Loucy (cell line): ENCODE measurements at regions not wholly inside any gene's neighbourhood (a gene's known extent, or its start where the extent isn't known, plus 50 kb on each side); places are given as distances from the start of the nearest gene placed in this dataset.

Experiments
- EZH2phosphoT487 ChIP-seq: fragments of 200-600 bp; IDR thresholded peaks from 2 replicates; pipeline ENCODE4 v1.6.1; 2018; ENCODE audit warnings: antibody characterized with exemption, mild to moderate bottlenecking, moderate library complexity, borderline replicate concordance
- TF ChIP-seq, protein P1 (sequence below): fragments of 200-600 bp; sonication (generic); conservative IDR thresholded peaks from 2 replicates; pipeline ENCODE4 v1.5.1; 2014; ENCODE audit warnings: mild to moderate bottlenecking, antibody characterized with exemption, low read length

DNA sequence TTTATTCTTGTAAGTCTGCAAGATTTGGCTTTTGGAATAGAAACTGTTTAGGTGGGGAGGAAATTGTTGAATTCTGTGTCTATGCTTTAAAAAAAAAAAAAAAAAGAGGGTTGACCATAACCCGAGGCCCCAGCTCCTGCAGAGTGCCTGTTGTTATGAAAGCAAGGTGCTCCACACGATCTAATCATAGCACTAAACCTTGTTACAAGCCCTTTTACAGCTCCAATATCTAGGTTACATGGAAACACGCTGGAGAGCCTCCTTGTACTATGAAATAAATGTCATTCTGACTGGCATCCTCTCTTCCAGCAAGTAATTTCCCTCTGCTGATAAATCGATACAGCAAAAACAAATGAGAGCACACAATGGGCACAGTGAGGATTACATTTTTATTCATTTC, 303.1 kb upstream of the SOX5 start:
- TF ChIP-seq, protein P1, sequence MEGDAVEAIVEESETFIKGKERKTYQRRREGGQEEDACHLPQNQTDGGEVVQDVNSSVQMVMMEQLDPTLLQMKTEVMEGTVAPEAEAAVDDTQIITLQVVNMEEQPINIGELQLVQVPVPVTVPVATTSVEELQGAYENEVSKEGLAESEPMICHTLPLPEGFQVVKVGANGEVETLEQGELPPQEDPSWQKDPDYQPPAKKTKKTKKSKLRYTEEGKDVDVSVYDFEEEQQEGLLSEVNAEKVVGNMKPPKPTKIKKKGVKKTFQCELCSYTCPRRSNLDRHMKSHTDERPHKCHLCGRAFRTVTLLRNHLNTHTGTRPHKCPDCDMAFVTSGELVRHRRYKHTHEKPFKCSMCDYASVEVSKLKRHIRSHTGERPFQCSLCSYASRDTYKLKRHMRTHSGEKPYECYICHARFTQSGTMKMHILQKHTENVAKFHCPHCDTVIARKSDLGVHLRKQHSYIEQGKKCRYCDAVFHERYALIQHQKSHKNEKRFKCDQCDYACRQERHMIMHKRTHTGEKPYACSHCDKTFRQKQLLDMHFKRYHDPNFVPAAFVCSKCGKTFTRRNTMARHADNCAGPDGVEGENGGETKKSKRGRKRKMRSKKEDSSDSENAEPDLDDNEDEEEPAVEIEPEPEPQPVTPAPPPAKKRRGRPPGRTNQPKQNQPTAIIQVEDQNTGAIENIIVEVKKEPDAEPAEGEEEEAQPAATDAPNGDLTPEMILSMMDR: no peak
- TF ChIP-seq EZH2phosphoT487: no peak
